GM23248 (cell line): ENCODE measurements at regions not wholly inside any gene's neighbourhood (a gene's known extent, or its start where the extent isn't known, plus 50 kb on each side); places are given as distances from the start of the nearest gene placed in this dataset.

Experiments
- EZH2 ChIP-seq: fragments of 200-600 bp; sonication (generic); IDR thresholded peaks from 2 replicates; pipeline ENCODE4 v1.6.1; 2018; ENCODE audit warnings: antibody characterized with exemption, mild to moderate bottlenecking; ENCODE audit not compliant: insufficient read depth, poor library complexity, severe bottlenecking
- EZH2phosphoT487 ChIP-seq: fragments of 200-600 bp; sonication (generic); IDR thresholded peaks from 2 replicates; pipeline ENCODE4 v1.6.1; 2018; ENCODE audit warnings: antibody characterized with exemption, moderate library complexity, mild to moderate bottlenecking, low read depth; ENCODE audit not compliant: insufficient read depth

GRCh38 chr5:175803736-175804454 lies 67.5 kb upstream of the CPLX2 start:
- TF ChIP-seq EZH2, result no peak
- no peak for TF ChIP-seq EZH2phosphoT487
